Chondrocyte (in vitro differentiated cells): ENCODE measurements at regions not wholly inside any gene's neighbourhood (a gene's known extent, or its start where the extent isn't known, plus 50 kb on each side); places are given as distances from the start of the nearest gene placed in this dataset.

ENCODE experiments used
- DNase-seq: peaks from one replicate; pipeline ENCODE4 v3.0.0; 2021; ENCODE audit warnings: mixed read lengths, low spot score
- H3K27ac Mint-ChIP-seq: one replicate; pipeline ENCODE4 v1.8.0; 2021; ENCODE audit warnings: mild to moderate bottlenecking, moderate library complexity, mixed read lengths; ENCODE audit not compliant: unreplicated experiment
- H3K27me3 Mint-ChIP-seq: 2 replicates; pipeline ENCODE4 v1.8.0; 2021; ENCODE audit warnings: low read depth, mixed read lengths
- H3K36me3 Mint-ChIP-seq: 2 replicates; pipeline ENCODE4 v1.8.0; 2021; ENCODE audit warnings: low read depth, mixed read lengths
- H3K4me1 Mint-ChIP-seq: 2 replicates; pipeline ENCODE4 v1.8.0; 2021; ENCODE audit warnings: low read depth, mild to moderate bottlenecking, mixed read lengths
- H3K4me3 Mint-ChIP-seq: one replicate; pipeline ENCODE4 v1.8.0; 2021; ENCODE audit warnings: mild to moderate bottlenecking, moderate library complexity, mixed read lengths; ENCODE audit not compliant: unreplicated experiment
- H3K9me3 Mint-ChIP-seq: 2 replicates; pipeline ENCODE4 v1.8.0; 2021; ENCODE audit warnings: low read depth, mixed read lengths
- CTCF ChIP-seq: fragments of 200-600 bp; sonication (generic); IDR thresholded peaks from 2 replicates; pipeline ENCODE4 v1.5.0; 2021; ENCODE audit warnings: antibody characterized with exemption, mild to moderate bottlenecking, moderate library complexity

- Mint-ChIP-seq H3K36me3 (no peaks in the 10 kb centered on the region), H3K9me3 (peaks cover 1% of the 10 kb centered on the region), H3K27ac (no peak overlapping the region), H3K4me1 (peaks cover 23% of the 10 kb centered on the region), H3K27me3 (no peaks in the 10 kb centered on the region), H3K4me3 (no peak overlapping the region)
- no peak for DNase-seq
- no peak for TF ChIP-seq CTCF
Observed at GRCh38 chr6:140636271-140636907, 1261.9 kb upstream of the CITED2 start.

- no peak overlapping the region for H3K27ac Mint-ChIP-seq
- no peak overlapping the region for H3K4me3 Mint-ChIP-seq
- H3K36me3 Mint-ChIP-seq: peaks cover 8% of the 10 kb centered on the region
- no peak for TF ChIP-seq CTCF
- DNase-seq: no peak
- peaks cover 20% of the 10 kb centered on the region for H3K9me3 Mint-ChIP-seq
- H3K4me1 Mint-ChIP-seq: peaks cover 12% of the 10 kb centered on the region
- no peaks in the 10 kb centered on the region for H3K27me3 Mint-ChIP-seq
Observed at GRCh38 chr6:140627002-140627401, 1252.6 kb upstream of the CITED2 start.

DNA sequence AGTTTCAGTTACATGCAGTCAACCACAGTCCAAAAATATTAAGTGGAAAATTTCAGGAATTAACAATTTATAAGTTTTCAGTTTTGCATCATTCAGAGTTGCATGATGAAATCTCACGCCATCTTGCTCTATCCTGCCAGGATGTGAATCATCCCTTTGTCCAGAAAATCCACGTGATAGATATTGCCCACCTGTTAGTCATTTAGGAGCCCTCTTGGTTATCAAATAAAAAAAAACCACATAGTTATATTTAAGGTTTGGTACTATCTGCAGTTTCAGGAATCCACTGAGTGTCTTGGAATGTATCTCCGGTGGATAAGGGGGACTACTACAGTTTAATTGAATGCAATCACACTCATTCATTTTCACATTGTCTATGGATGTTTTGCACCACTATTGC lies 1249.0 kb upstream of the CITED2 start:
- Mint-ChIP-seq H3K4me3 (no peak overlapping the region), H3K27ac (peak overlapping the region; percentile 85), H3K27me3 (no peaks in the 10 kb centered on the region), H3K4me1 (peaks cover 16% of the 10 kb centered on the region), H3K9me3 (peaks cover 20% of the 10 kb centered on the region), H3K36me3 (peaks cover 8% of the 10 kb centered on the region)
- DNase-seq: no peak
- TF ChIP-seq CTCF: no peak

GRCh38 chr6:140620496-140620895 lies 1246.0 kb upstream of the CITED2 start:
- no peak overlapping the region for H3K4me3 Mint-ChIP-seq
- DNase-seq: no peak
- peaks cover 8% of the 10 kb centered on the region for H3K9me3 Mint-ChIP-seq
- TF ChIP-seq CTCF: no peak
- H3K27ac Mint-ChIP-seq: no peak overlapping the region
- H3K27me3 Mint-ChIP-seq: no peaks in the 10 kb centered on the region
- peaks cover 16% of the 10 kb centered on the region for H3K4me1 Mint-ChIP-seq
- H3K36me3 Mint-ChIP-seq: peaks cover under 1% of the 10 kb centered on the region

DNA sequence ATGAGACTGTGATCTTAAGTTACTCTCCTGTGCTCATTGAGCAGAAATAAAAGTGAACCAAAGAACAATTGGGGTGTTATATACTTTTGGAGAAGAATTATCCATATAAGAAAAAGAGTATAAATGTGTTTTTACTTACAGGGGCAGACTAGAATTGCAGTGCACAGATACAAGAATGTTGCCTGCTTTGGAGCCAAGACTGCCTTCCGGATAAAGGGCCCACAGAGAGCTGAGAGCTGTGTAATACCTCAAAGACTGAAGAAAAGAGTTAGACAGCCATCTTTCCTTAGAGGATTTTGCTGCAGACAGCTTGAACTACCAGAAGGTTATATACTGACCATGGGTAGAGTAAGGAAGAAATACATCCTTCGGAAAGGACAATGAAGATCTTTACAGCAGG lies 1235.5 kb upstream of the CITED2 start:
- Mint-ChIP-seq H3K27ac (no peak overlapping the region), H3K4me1 (peaks cover under 1% of the 10 kb centered on the region), H3K36me3 (no peaks in the 10 kb centered on the region), H3K4me3 (no peak overlapping the region), H3K9me3 (no peaks in the 10 kb centered on the region), H3K27me3 (no peaks in the 10 kb centered on the region)
- TF ChIP-seq CTCF: no peak
- DNase-seq: no peak
